Stimulated activated CD4-positive, alpha-beta T cell treated with anti-CD3 and anti-CD28 coated beads, Interleukin-1b, Interleukin-23, amount 100 ng/mL, for 48 hours (primary cell): ENCODE measurements at regions not wholly inside any gene's neighbourhood (a gene's known extent, or its start where the extent isn't known, plus 50 kb on each side); places are given as distances from the start of the nearest gene placed in this dataset.

Experiments used
- DNase-seq: peaks from one replicate; pipeline ENCODE4 v3.0.0-alpha.2; 2020

DNA sequence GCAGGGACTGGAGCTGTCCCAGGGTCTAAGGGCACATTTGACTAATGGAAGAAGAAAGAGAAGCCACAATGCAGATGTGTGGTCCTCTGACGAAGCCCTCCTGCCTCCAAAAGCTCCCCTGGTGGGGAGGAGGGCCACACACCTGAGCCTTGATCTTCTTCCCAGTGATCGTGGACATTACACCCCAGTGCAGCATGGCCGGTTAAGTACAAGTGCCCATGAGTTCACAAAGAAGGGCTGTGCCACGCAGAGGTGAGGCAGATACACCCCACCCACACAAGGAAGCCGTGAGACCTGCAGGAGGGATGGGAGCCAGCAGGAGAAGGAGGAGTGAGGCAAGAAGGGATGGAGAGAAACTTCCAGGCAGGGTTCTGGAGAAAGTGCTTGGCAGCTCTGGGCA lies 199.0 kb upstream of the MVB12B start:
- no peak for DNase-seq

DNA sequence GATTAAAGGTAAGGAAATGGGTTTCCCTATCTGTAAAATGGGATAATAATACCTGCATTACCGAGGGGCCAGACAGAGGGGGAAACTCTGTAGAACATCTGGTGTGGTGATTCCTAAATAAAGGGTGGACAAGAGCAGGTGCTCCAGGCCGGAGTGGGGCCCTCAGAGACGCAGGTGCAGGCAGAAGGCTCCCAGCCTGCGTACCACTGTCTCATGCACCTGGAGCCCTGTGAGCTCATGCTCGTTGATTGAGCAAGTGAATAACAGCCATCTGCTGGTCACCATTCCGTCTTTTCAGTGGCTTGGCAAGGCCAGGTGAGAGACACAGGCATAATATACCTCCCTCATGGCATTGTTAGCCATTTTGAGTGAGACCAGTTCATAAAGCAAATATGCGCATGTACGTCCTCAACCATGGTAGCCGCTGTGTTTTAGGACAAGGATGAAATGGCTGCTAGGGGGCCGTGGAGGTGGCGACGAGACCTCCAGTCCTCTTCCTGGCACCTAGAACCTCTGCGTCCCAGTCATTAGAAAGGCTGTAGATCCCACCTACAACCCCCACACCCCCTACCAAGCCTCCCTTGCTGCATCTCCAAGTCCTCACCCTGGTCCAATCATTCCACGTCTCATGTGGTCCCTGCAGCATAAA lies 198.0 kb upstream of the MVB12B start:
- DNase-seq = no peak

GRCh38 chr9:126131066-126132010 lies 195.3 kb upstream of the MVB12B start:
- DNase-seq = no peak

GRCh38 chr9:126132746-126133145 lies 193.9 kb upstream of the MVB12B start:
- DNase-seq = no peak

DNA sequence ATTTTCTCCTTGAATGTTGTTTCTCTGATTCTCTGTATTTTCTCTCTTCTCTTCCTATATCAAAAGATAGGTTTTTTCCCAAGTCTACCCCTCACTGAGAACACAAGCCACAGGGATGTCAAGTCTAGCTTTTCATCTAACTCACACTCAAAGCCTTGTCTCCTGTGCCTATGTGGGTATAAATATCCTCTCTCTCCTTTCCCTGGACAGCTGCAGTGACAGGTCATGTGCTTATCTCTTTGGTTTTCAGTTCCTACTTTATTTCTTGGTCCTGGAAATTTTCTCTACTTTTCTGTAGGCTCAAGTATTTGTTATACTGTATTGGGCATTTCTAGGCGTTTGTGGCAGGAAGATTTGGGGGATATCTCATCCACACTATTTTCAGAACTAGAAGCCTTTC lies 182.4 kb upstream of the MVB12B start:
- no peak for DNase-seq

GRCh38 chr9:126144603-126145456 lies 181.8 kb upstream of the MVB12B start:
- DNase-seq = no peak

GRCh38 chr9:126145887-126146253 lies 180.8 kb upstream of the MVB12B start:
- no peak for DNase-seq

- DNase-seq = peak; percentile 32
Observed at GRCh38 chr9:126146254-126147145, 180.1 kb upstream of the MVB12B start.

DNA sequence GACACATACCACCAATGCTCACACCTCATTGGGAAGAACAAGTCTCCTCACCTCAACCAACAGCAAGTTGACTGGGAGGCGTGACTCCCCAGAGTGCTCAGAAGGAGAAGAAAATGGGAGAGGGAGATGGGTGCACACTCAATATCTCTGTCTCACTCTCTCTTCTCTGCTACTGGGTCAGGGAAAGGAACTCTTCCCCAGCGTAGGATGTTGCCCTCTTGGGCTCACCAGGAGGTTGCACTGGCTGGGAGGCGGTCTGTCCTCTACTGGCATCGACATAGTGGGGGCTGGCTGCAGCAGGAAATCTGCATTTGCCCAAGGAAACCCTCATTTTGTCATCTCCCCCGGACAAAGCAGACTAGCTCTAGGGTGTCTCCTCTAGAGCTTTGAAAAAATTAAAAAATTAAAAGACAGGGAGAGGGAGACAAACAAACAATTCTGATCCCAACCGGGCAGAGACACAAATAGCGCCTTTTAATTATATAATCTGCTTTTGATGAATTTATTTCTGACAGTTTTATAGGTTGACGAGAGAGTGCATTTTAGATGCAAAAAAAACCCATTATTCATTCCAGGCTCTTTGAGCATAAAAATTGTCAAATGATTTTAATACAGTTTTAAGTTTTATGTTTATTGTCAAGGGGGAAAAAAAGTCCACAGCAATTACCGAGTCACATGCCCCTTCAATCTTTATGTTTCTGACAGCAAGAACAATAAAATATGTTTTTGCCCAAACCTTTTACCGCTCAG lies 179.3 kb upstream of the MVB12B start:
- DNase-seq = no peak

- no peak for DNase-seq
Observed at GRCh38 chr9:126147936-126148870, 178.4 kb upstream of the MVB12B start.

DNA sequence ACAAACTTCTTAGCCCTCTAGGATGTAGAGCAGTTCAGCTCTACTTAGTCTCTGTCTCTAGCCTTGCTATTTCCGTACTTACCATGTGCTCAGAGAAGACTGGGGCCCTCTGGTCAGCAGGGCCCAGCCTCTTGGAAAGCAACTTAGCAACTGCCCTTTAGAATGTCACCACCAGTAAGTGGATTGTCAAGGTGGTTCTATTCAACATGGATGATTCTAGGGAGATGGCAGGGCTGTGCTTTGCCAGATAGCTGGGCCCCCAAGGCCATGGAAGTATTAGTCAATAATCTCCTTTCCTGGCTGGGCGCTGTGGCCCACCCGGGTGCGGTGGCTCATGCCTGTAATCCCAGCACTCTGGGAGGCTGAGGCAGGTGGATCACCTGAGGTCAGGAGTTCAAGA lies 177.6 kb upstream of the MVB12B start:
- DNase-seq = no peak

DNA sequence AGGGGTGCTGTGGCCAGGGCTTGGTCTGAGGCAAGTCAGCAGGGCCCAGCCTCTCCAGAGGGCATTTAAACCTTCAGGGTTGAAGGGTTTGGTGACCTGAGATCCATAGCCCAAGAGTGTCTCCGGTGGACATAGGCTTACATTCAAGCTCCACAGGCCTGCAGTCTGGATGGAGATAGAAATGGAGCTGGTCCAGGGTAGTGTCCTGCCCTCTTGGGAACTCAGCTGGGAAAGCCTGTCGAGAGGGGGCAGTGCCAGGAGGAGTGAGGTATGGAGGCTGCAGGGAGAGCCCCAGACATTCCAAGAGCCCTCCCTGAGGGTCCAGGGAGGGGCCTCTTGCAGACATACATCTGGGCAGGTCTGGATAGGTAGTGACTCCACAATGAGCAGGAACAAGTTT lies 177.0 kb upstream of the MVB12B start:
- no peak for DNase-seq

GRCh38 chr9:126150411-126151030 lies 176.1 kb upstream of the MVB12B start:
- DNase-seq = no peak

- DNase-seq = no peak
Observed at GRCh38 chr9:126151031-126151685, 175.5 kb upstream of the MVB12B start.

GRCh38 chr9:126151686-126152134 lies 174.9 kb upstream of the MVB12B start:
- no peak for DNase-seq

- no peak for DNase-seq
Observed at GRCh38 chr9:126152622-126153362, 173.8 kb upstream of the MVB12B start.

DNA sequence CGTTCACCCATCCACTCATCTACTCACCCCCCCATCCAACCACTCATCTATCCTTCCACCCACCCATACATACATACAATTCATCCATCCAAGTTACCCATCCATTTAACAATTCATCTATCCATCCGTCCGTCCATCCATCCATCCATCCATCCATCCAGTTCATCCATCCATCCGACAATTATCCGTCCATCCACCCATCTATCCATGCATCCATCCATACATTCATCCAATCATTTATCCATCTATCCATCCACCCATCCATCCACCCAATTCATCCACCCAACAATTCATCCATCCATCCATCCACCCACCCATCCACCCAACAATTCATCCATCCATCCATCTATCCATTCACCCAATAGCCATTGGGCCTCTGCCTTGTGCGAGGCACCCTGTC lies 173.2 kb upstream of the MVB12B start:
- no peak for DNase-seq

GRCh38 chr9:126154182-126154827 lies 172.3 kb upstream of the MVB12B start:
- no peak for DNase-seq
